RWPE2 (cell line): ENCODE measurements at regions not wholly inside any gene's neighbourhood (a gene's known extent, or its start where the extent isn't known, plus 50 kb on each side); places are given as distances from the start of the nearest gene placed in this dataset.
"Not testable (repeated sequence)": the region's sequence is repeated elsewhere in the genome, so short reads cannot be mapped to it uniquely, and the experiment has no call there.

Experiments used
- ATAC-seq: fragments of 200-7000 bp; cut with Tn5 transposase; 3 replicates; pipeline ENCODE4 v1.9.1; 2021; ENCODE audit warnings: low read depth
- DNase-seq: peaks from one replicate; pipeline ENCODE4 v3.0.0-alpha.2; 2020; ENCODE audit warnings: low spot score
- H3K27ac ChIP-seq: fragments of 450-650 bp; 2 replicates; pipeline ENCODE4 v1.5.1; 2017; ENCODE audit warnings: mild to moderate bottlenecking; ENCODE audit not compliant: poor library complexity, severe bottlenecking
- H3K27me3 ChIP-seq: fragments of 250-450 bp; sonication (Bioruptor Pico); 2 replicates; pipeline ENCODE4 v1.5.1; 2021; ENCODE audit warnings: mild to moderate bottlenecking, moderate library complexity; ENCODE audit not compliant: insufficient read depth, poor library complexity, severe bottlenecking
- H3K36me3 ChIP-seq: fragments of 250-450 bp; sonication (Bioruptor Pico); 2 replicates; pipeline ENCODE4 v1.5.1; 2020; ENCODE audit warnings: low read depth, mild to moderate bottlenecking, moderate library complexity
- H3K4me1 ChIP-seq: fragments of 250-450 bp; sonication (Bioruptor Pico); 2 replicates; pipeline ENCODE4 v1.5.1; 2021; ENCODE audit warnings: mild to moderate bottlenecking, moderate library complexity; ENCODE audit not compliant: insufficient read depth, poor library complexity, severe bottlenecking
- H3K4me3 ChIP-seq: fragments of 250-450 bp; sonication (Bioruptor Pico); 2 replicates; pipeline ENCODE4 v1.5.1; 2021; ENCODE audit warnings: mild to moderate bottlenecking, moderate library complexity; ENCODE audit not compliant: severe bottlenecking
- H3K9me3 ChIP-seq: fragments of 250-450 bp; sonication (Bioruptor Pico); 2 replicates; pipeline ENCODE4 v1.5.1; 2021; ENCODE audit warnings: mild to moderate bottlenecking, moderate library complexity; ENCODE audit not compliant: severe bottlenecking
- TF ChIP-seq, protein P1 (sequence below): fragments of 450-650 bp; IDR thresholded peaks from one replicate; pipeline ENCODE4 v1.5.1; 2017; ENCODE audit warnings: mild to moderate bottlenecking, moderate library complexity; ENCODE audit not compliant: poor library complexity, severe bottlenecking

DNA sequence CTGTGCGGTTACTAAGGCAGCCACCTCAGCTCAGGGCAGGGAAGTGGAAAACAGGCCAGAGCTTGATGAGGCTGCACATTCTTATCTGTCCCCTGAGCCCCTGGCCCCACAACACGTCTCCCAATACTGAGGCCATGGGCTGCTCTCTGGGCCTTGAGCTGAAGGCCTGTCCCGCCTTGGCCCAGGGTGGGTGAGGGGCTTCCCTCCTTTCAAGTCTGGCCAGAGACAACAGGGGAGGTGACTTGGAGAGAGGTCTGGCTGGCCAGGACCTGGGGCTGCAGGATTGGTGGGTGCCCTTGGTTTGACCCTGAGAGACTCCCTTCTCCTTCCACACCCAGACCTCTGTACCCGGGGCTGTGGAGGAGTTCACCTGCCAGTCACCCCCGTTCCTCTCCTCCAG lies 563.8 kb downstream of the PTPRU start:
- DNase-seq, result no peak
- TF ChIP-seq, protein P1, sequence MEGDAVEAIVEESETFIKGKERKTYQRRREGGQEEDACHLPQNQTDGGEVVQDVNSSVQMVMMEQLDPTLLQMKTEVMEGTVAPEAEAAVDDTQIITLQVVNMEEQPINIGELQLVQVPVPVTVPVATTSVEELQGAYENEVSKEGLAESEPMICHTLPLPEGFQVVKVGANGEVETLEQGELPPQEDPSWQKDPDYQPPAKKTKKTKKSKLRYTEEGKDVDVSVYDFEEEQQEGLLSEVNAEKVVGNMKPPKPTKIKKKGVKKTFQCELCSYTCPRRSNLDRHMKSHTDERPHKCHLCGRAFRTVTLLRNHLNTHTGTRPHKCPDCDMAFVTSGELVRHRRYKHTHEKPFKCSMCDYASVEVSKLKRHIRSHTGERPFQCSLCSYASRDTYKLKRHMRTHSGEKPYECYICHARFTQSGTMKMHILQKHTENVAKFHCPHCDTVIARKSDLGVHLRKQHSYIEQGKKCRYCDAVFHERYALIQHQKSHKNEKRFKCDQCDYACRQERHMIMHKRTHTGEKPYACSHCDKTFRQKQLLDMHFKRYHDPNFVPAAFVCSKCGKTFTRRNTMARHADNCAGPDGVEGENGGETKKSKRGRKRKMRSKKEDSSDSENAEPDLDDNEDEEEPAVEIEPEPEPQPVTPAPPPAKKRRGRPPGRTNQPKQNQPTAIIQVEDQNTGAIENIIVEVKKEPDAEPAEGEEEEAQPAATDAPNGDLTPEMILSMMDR, result no peak
- Histone ChIP-seq H3K27ac (no peak overlapping the region), H3K4me1 (peaks cover 13% of the 10 kb centered on the region), H3K4me3 (no peak overlapping the region), H3K9me3 (no peaks in the 10 kb centered on the region), H3K27me3 (no peaks in the 10 kb centered on the region), H3K36me3 (no peaks in the 10 kb centered on the region)
- ATAC-seq, result no peak

DNA sequence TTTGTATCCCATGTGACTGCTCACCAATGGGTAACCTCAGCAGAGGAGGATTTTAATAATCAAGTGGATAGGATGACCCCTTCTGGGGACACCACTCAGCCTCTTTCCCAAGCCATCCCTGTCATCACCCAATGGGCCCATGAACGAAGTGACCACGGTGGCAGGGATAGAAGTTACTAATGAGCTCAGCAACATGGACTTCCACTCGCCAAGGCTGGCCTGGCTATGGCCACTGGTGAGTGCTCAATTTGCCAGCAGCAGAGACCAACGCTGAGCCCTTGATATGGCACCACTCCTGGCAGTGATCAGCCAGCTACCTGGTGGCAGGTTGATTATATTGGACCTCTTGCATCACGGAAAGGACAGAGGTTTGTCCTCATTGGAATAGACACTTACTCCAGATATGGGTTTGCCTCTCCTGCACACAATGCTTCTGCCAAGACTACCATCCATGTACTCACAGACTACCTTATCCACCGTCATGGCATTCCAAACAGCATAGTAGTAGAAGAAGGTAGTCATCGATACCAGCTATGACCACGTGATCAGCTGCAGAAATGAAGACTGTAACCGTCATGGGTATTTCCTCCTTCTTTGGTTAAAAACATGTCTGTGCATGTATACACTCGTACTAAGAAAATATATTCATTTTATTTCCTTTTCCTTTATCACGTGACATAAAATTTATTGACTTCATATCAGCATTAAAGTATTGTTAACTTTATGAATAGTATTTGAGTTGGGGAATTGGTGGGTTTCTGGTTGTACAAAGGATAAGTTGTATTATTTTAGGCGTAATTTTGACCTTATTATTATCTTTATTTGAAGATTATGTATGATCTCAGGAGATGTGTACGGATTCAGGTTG lies 562.6 kb downstream of the PTPRU start:
- TF ChIP-seq, protein P1, result no peak
- Histone ChIP-seq H3K27ac (no peak overlapping the region), H3K4me3 (no peak overlapping the region), H3K4me1 (peaks cover 13% of the 10 kb centered on the region), H3K27me3 (no peaks in the 10 kb centered on the region), H3K36me3 (no peaks in the 10 kb centered on the region), H3K9me3 (no peaks in the 10 kb centered on the region)
- ATAC-seq (peak; percentile 66), DNase-seq (no peak)

DNA sequence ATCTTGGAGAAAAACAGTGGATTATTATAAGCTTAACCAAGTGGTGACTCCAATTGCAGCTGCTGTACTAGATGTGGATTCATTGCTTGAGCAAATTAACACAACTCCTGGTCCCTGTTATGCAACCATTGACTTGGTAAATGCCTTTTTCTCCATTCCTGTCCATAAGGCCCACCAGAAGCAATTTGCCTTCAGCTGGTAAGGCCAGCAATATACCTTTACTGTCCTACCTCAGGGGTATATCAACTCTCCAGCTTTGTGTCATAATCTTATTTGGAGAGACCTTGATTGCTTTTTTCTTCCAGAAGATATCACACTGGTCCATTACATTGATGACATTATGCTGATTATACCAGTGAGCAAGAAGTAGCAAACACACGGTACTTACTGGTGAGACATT lies 560.8 kb downstream of the PTPRU start:
- H3K4me3 ChIP-seq, DNase-seq, ATAC-seq, H3K27me3 ChIP-seq, H3K27ac ChIP-seq, H3K36me3 ChIP-seq, H3K9me3 ChIP-seq: not testable (repeated sequence)
- peaks cover 13% of the 10 kb centered on the region for H3K4me1 ChIP-seq

DNA sequence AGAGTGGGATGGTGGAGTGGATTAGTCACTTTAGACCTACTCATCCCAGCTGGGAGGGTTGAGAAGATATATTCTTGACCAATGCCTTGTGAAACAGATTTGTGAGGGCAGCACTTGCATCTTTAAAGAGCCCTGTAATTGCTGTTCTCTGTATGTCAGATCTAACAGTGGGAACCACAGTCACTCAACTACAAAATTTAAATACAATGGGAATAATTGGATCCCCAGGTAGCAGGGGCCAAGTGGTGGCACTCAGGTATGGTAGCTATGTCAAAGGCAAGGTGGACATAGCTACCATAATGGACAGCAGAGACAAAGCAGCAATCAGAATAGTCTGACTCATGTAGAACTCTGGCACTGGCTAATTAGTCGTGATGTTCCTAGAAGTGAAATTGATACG lies 559.6 kb downstream of the PTPRU start:
- H3K9me3 ChIP-seq, H3K36me3 ChIP-seq, DNase-seq, H3K27me3 ChIP-seq, ATAC-seq, H3K27ac ChIP-seq, H3K4me3 ChIP-seq: not testable (repeated sequence)
- H3K4me1 ChIP-seq, result peaks cover 13% of the 10 kb centered on the region

DNA sequence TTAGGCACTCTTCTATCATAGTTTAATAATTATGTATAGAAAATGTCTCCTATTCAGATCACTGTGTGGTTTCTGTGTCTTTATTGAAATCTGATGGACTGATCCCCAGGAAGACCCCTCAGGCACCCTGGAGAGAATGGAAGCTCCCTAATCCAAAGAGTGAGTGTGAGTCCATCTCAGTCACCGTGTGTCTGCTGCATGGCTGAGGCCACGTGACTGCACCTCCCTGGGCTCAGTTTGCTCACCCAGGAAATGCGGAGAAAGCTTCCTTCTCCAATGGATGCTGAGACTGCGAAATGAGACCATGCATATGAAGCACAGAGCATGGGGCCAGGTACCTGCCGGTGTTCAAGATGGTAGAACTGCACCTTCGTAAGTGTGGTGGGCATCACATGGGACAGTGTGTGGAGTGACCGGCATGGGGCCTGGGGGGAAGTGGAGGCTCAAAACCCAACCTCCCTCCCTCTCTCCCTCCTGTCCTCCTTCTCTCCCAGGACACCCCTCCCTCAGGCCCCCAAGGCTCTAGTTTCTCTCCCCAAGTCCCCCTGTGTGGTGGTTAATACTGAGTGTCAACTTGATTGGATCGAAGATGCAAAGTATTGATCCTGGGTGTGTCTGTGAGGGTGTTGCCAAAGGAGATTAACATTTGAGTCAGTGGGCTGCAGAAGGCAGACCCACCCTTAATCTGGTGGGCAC lies 557.5 kb downstream of the PTPRU start:
- no peaks in the 10 kb centered on the region for H3K36me3 ChIP-seq
- H3K27me3 ChIP-seq, result no peaks in the 10 kb centered on the region
- DNase-seq, result no peak
- TF ChIP-seq, protein P1, result no peak
- no peak for ATAC-seq
- H3K4me1 ChIP-seq, result peaks cover 15% of the 10 kb centered on the region
- no peak overlapping the region for H3K4me3 ChIP-seq
- no peak overlapping the region for H3K27ac ChIP-seq
- H3K9me3 ChIP-seq, result no peaks in the 10 kb centered on the region
